Suprapubic skin (tissue), 4 donors: ENCODE measurements at regions not wholly inside any gene's neighbourhood (a gene's known extent, or its start where the extent isn't known, plus 50 kb on each side); places are given as distances from the start of the nearest gene placed in this dataset.

Source experiments
- DNase-seq, 2 donors: peaks; one replicate each; pipeline ENCODE4 v3.0.0-alpha.2; 2019; ENCODE audit warnings: low spot score in 2 of 2
- H3K27ac ChIP-seq: fragments of 200-600 bp; sonication (generic); one replicate; pipeline ENCODE4 v1.5.1; 2019
- H3K27me3 ChIP-seq: fragments of 200-600 bp; sonication (generic); one replicate; pipeline ENCODE4 v1.5.1; 2019
- H3K36me3 ChIP-seq: fragments of 200-600 bp; sonication (generic); one replicate; pipeline ENCODE4 v1.5.1; 2019
- H3K4me1 ChIP-seq: fragments of 200-600 bp; sonication (generic); one replicate; pipeline ENCODE4 v1.5.1; 2019
- H3K4me3 ChIP-seq: fragments of 200-600 bp; sonication (generic); one replicate; pipeline ENCODE4 v1.5.1; 2019; ENCODE audit warnings: mild to moderate bottlenecking
- H3K9me3 ChIP-seq: fragments of 200-600 bp; sonication (generic); one replicate; pipeline ENCODE4 v1.5.1; 2019
- CTCF ChIP-seq, 2 donors: fragments of 200-600 bp in 1 of 2; fragments of 450-650 bp in 1 of 2; sonication (generic) in 1 of 2; IDR thresholded peaks; one replicate each; pipeline ENCODE4 v1.5.1; 2016 to 2019; ENCODE audit warnings: antibody characterized with exemption in 2 of 2, mild to moderate bottlenecking in 1 of 2, moderate library complexity in 1 of 2
- EP300 ChIP-seq: sonication (generic); formaldehyde crosslinking; IDR thresholded peaks from one replicate; pipeline ENCODE4 v1.6.1; 2017; ENCODE audit warnings: antibody characterized with exemption
- POLR2A ChIP-seq, 2 donors: fragments of 450-650 bp; IDR thresholded peaks; one replicate each; pipeline ENCODE4 v1.6.1; 2017; ENCODE audit warnings: antibody characterized with exemption in 2 of 2, mild to moderate bottlenecking in 2 of 2, moderate library complexity in 2 of 2
- POLR2AphosphoS5 ChIP-seq, 3 donors: sonication (generic); formaldehyde crosslinking; IDR thresholded peaks; one replicate each; pipeline ENCODE4 v1.6.1; 2017; ENCODE audit warnings: antibody characterized with exemption in 3 of 3
- WGBS: methylation state at CpG from one replicate; pipeline ENCODE4 v1.1.5; 2018; 5-methylcytosine and 5-hydroxymethylcytosine counted together

DNA sequence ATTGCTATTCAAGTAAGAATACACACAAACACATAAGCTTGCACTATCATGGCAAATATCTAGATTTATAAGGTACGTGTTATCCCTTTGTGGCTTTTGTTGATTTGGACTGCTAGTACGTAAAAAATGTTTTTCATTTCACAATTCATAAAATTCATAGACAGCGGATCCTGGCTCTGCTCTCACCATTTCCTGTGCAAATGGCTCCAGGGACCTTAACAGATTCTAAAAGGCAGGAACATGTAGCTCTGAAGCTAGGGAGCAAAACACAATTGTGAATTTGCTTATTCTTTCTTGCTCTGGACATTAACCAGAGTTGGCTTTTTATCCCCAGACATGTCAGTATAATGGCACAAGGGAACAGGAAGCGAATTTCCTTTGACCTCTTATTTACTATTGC is 1019.9 kb upstream of the WWC1 start:
- H3K27ac ChIP-seq: no peak overlapping the region
- DNase-seq: no peak
- 88% methylated on average over 4 of the region's 4 CpGs for WGBS
- H3K9me3 ChIP-seq: no peaks in the 10 kb centered on the region
- H3K36me3 ChIP-seq: no peaks in the 10 kb centered on the region
- no peaks in the 10 kb centered on the region for H3K4me1 ChIP-seq
- H3K4me3 ChIP-seq: no peak overlapping the region
- no peaks in the 10 kb centered on the region for H3K27me3 ChIP-seq
- TF ChIP-seq CTCF (IDR thresholded peaks at IDR 0.05) (no peak), EP300 (no peak), POLR2AphosphoS5 (IDR thresholded peaks at IDR 0.05) (no peak), POLR2A (IDR thresholded peaks at IDR 0.05) (no peak)

DNA sequence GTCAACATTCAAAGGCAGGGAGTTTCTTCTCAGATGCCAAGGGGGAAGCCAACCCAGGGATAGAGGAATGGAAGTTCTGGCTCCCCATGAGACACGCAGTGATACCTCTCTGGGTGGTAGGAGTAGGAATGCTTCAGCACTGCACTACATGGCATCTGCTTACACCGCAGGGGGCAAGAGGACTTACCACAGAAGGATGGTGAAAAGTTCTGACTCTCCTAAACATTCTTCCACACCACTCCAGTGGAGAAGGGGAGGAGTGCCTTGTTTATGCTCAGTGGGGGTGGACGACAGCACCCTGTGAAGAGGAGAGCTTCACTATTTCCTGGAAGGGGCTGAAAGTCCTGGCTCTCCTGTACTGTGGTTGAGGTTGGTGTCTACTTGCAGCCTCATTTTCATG is 1011.3 kb upstream of the WWC1 start:
- no peak for DNase-seq
- no peaks in the 10 kb centered on the region for H3K9me3 ChIP-seq
- H3K27ac ChIP-seq: no peak overlapping the region
- WGBS: 95% methylated on average over 3 of the region's 3 CpGs
- no peaks in the 10 kb centered on the region for H3K36me3 ChIP-seq
- TF ChIP-seq POLR2A (IDR thresholded peaks at IDR 0.05) (no peak), EP300 (no peak), POLR2AphosphoS5 (IDR thresholded peaks at IDR 0.05) (no peak), CTCF (IDR thresholded peaks at IDR 0.05) (no peak)
- H3K4me3 ChIP-seq: no peak overlapping the region
- no peaks in the 10 kb centered on the region for H3K4me1 ChIP-seq
- H3K27me3 ChIP-seq: no peaks in the 10 kb centered on the region

GRCh38 chr5:167281925-167282324 is 1009.5 kb upstream of the WWC1 start:
- TF ChIP-seq EP300: no peak
- TF ChIP-seq CTCF (IDR thresholded peaks at IDR 0.05): no peak
- TF ChIP-seq POLR2A (IDR thresholded peaks at IDR 0.05): no peak
- DNase-seq: no peak
- H3K27ac ChIP-seq: no peak overlapping the region
- no peaks in the 10 kb centered on the region for H3K36me3 ChIP-seq
- H3K9me3 ChIP-seq: no peaks in the 10 kb centered on the region
- 96% methylated on average over 3 of the region's 3 CpGs for WGBS
- no peaks in the 10 kb centered on the region for H3K4me1 ChIP-seq
- H3K4me3 ChIP-seq: no peak overlapping the region
- no peaks in the 10 kb centered on the region for H3K27me3 ChIP-seq

DNA sequence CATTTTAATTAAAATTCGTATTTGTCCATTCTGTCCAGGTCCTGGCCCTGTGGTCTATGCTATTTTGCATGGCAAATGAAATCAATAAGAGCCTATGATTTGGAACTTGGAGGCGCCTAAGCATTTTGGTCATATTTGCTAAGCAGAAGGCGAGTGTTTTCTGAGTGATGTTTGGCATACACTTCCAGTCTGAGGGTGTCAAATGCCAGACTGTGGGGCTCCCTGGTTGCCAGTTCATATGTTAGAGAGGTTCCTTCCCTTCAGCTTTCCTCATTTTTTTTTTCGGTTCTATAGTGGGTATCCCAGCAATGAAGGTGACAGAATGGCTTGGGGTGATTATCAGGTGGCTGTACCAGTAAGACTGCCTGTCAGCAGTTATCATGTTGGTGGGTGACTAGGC is 1007.8 kb upstream of the WWC1 start:
- WGBS: 79% methylated on average over 4 of the region's 4 CpGs
- no peak for DNase-seq
- H3K9me3 ChIP-seq: no peaks in the 10 kb centered on the region
- H3K27me3 ChIP-seq: no peaks in the 10 kb centered on the region
- no peak overlapping the region for H3K4me3 ChIP-seq
- H3K27ac ChIP-seq: no peak overlapping the region
- no peaks in the 10 kb centered on the region for H3K4me1 ChIP-seq
- no peak for TF ChIP-seq POLR2A (IDR thresholded peaks at IDR 0.05)
- no peaks in the 10 kb centered on the region for H3K36me3 ChIP-seq

DNA sequence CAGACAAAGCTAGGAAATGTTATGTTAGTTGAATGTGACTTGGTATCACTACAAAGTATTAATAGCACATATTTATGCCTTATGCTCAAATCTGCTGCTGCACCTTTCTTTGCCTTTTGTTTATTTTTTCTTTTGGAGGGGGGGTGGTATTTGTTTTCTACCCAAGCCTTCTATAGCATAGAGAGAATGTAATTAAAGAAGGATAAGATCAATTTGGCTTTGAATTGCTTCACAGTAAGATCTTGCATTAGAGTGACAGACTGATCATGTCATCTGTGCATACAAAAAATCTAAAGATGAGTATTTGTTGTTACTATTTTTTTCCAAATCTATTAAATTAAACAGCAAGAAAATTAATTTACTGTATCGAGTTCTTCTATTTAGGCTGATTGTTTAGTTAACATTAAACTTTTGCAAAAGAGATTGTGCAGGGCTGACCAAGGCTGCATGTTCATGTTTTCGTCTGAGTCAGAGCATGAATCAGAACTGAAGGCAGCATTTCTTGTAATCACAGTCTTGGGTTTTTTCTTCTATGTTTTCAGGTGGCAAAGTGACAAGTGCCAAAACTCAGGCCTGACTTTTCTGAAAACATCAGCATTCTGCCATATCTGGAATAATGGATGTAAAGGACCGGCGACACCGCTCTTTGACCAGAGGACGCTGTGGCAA is 1007.1 kb upstream of the WWC1 start:
- TF ChIP-seq POLR2AphosphoS5 (IDR thresholded peaks at IDR 0.05): no peak
- TF ChIP-seq CTCF (IDR thresholded peaks at IDR 0.05): no peak
- TF ChIP-seq EP300: no peak
- H3K4me3 ChIP-seq: no peak overlapping the region
- 93% methylated on average over 6 of the region's 6 CpGs for WGBS
- DNase-seq: no peak
- no peaks in the 10 kb centered on the region for H3K27me3 ChIP-seq
- no peak overlapping the region for H3K27ac ChIP-seq
- no peaks in the 10 kb centered on the region for H3K9me3 ChIP-seq
- H3K4me1 ChIP-seq: no peaks in the 10 kb centered on the region
- H3K36me3 ChIP-seq: no peaks in the 10 kb centered on the region

DNA sequence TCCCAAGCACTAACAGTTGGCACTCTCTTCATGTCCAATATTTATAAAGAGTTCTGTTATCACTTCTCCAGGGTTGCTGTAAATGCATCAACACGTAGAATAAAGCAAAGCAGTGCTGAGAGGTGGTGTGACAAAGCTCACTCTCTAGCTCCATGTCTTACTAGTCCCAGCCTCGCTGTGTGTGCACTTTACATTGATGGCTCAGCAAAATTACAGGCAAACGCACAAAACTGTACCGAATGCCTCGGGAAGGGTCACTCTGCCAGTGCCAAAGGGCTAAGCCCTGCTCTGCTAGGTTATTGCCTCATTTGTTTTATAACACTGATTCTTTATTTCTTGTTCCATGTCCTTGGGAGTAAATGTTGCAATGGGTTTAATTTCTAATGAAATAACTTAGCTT is 1005.9 kb upstream of the WWC1 start:
- no peak overlapping the region for H3K4me3 ChIP-seq
- 62% methylated on average over 5 of the region's 5 CpGs for WGBS
- DNase-seq: no peak

More for the DNA sequence above, 1005.9 kb upstream of the WWC1 start:
- TF ChIP-seq POLR2AphosphoS5 (IDR thresholded peaks at IDR 0.05) (no peak), CTCF (IDR thresholded peaks at IDR 0.05) (no peak)
- Histone ChIP-seq H3K4me1 (no peaks in the 10 kb centered on the region), H3K27ac (no peak overlapping the region), H3K36me3 (no peaks in the 10 kb centered on the region), H3K9me3 (no peaks in the 10 kb centered on the region), H3K27me3 (no peaks in the 10 kb centered on the region)
